ENCODE measurements at regions not wholly inside any gene's neighbourhood (a gene's known extent, or its start where the extent isn't known, plus 50 kb on each side); places are given as distances from the start of the nearest gene placed in this dataset.
A peak's percentile ranks its signal among the peaks of the same experiment; 100 is the strongest.

DNA sequence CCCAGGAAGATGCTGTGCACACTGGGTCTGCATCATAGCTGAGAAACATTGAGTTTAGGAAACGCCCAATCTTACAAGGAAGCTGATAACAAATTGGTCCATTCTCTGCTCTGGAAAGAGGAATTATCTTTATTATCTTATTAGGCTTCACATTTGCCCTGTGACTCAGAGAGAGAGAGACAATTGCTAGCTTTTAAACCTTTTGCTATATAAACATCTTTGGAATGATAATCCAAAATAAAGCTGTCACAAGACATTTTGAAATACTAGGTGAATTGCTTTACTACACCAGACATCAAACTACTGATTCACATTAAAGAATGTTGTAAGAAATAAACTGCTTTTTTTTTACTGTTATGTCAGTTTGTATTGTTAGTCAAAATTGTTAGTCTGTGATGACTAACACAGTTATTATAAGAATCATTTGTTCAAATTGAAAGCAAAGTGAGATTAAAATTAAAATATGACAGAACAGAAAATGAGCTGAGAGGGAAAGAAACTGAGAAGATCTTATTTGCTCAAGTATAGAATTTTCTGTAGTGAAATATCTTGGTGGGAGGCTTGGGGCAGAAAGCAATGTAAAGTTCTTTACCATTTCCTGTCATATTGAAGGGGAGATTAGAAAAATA is 765.4 kb upstream of the PCDH10 start:
- Histone ChIP-seq H3K9me3 (ENCODE audit: low read depth, low read length) (no peaks in the 10 kb centered on the region), H3K9ac (ENCODE audit: insufficient read length) (no peak overlapping the region), H3K27ac (no peak overlapping the region), H3K4me3 (no peak overlapping the region), H3K36me3 (ENCODE audit: insufficient read depth, low read length) (no peaks in the 10 kb centered on the region)
- no peak for TF ChIP-seq EZH2 (IDR thresholded peaks at IDR 0.05)
- TF ChIP-seq FOXP2 (optimal IDR thresholded peaks at IDR 0.05; ENCODE audit: control extremely low read depth, extremely low read length, insufficient read depth): no peak
- TF ChIP-seq POLR2AphosphoS5 (IDR thresholded peaks at IDR 0.05; ENCODE audit: borderline replicate concordance, low read depth, low read length): no peak
- DNase-seq (ENCODE audit: low read depth, low spot score): no peak

DNA sequence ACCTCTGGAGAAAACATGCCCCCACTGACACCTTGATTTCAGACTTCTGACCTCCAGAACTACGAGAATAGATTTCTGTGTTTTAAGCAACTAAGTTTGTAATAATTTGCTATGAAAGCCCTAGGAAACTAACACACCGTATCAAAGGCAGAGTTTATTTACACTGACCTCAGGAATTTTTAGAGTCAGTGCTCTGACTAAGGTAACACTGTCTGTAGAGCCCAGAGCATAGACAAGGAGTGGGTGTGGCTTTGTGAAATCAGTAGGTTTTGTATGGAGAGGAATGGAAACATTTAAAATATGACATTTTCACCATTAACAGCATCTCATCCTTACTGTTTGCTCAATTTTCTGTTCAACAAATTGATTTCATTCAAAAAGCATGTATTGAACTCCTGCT is 764.4 kb upstream of the PCDH10 start:
- H3K27ac ChIP-seq: no peak overlapping the region
- no peak overlapping the region for H3K9ac ChIP-seq (ENCODE audit: insufficient read length)
- no peaks in the 10 kb centered on the region for H3K36me3 ChIP-seq (ENCODE audit: insufficient read depth, low read length)
- H3K9me3 ChIP-seq (ENCODE audit: low read depth, low read length): no peaks in the 10 kb centered on the region
- no peak for DNase-seq (ENCODE audit: low read depth, low spot score)
- no peak overlapping the region for H3K4me3 ChIP-seq
- TF ChIP-seq POLR2AphosphoS5 (IDR thresholded peaks at IDR 0.05; ENCODE audit: borderline replicate concordance, low read depth, low read length) (no peak), FOXP2 (optimal IDR thresholded peaks at IDR 0.05; ENCODE audit: control extremely low read depth, extremely low read length, insufficient read depth) (no peak), EZH2 (IDR thresholded peaks at IDR 0.05) (no peak)

DNA sequence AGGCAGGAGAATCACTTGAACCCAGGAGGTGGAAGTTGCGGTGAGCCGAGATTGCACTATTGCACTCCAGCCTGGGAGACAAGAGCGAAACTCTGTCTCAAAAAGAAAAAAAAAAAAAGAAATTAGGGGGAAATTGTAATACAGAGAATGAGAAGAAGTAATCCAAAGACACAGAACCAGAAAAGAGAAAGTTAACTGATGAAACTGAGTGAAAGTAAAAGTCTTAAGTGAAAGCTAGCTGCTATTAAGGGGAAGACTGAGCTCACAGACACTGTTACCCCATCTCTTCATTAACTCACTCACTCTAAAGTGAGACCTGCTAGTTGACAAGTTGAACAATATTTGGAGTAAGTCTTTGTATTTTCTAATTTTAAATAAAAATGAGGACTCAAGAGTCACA is 763.0 kb upstream of the PCDH10 start:
- no peak overlapping the region for H3K27ac ChIP-seq
- no peaks in the 10 kb centered on the region for H3K9me3 ChIP-seq (ENCODE audit: low read depth, low read length)
- TF ChIP-seq FOXP2 (optimal IDR thresholded peaks at IDR 0.05; ENCODE audit: control extremely low read depth, extremely low read length, insufficient read depth) (no peak), EZH2 (IDR thresholded peaks at IDR 0.05) (no peak), POLR2AphosphoS5 (IDR thresholded peaks at IDR 0.05; ENCODE audit: borderline replicate concordance, low read depth, low read length) (no peak)
- no peak for DNase-seq (ENCODE audit: low read depth, low spot score)
- no peak overlapping the region for H3K9ac ChIP-seq (ENCODE audit: insufficient read length)
- no peaks in the 10 kb centered on the region for H3K36me3 ChIP-seq (ENCODE audit: insufficient read depth, low read length)
- no peak overlapping the region for H3K4me3 ChIP-seq

DNA sequence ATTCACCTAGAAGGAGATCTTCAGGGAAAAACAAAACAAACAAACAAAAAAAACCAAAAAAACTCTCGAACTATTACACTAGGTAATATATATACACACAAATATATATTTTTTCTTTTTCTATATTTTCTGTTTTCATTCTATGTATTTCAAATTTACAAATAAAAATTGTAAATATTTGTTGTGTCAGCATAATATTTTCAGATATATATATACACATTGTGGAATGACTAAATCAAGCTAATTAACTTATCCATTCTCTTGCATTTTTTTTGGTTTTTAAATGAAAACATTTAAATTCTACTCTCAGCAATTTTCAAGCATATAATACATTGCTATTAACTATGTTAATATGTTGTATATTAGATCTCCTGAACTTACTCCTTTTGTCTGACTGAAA is 762.0 kb upstream of the PCDH10 start:
- Histone ChIP-seq H3K9ac (ENCODE audit: insufficient read length) (no peak overlapping the region), H3K36me3 (ENCODE audit: insufficient read depth, low read length) (no peaks in the 10 kb centered on the region), H3K4me3 (no peak overlapping the region), H3K27ac (no peak overlapping the region), H3K9me3 (ENCODE audit: low read depth, low read length) (no peaks in the 10 kb centered on the region)
- TF ChIP-seq POLR2AphosphoS5 (IDR thresholded peaks at IDR 0.05; ENCODE audit: borderline replicate concordance, low read depth, low read length) (no peak), EZH2 (IDR thresholded peaks at IDR 0.05) (no peak), FOXP2 (optimal IDR thresholded peaks at IDR 0.05; ENCODE audit: control extremely low read depth, extremely low read length, insufficient read depth) (no peak)
- no peak for DNase-seq (ENCODE audit: low read depth, low spot score)

DNA sequence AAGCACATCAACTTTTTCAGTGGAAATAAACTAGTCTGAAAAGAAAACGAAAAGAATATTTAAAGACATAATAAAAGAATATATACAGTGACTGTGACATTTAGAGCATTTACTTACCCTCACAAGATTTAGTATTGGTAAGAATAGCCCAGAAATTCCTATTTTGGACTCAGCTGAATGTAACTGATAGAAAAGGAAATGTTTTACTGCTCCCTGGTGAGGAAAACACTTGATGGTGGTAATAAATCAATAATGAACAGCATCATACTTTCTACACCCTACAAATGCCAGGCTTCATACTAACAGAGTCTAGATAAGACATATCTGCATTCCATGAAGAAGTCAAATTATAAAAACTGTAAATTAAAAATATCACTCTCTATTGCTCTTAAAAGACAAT is 753.5 kb upstream of the PCDH10 start:
- Histone ChIP-seq H3K36me3 (ENCODE audit: insufficient read depth, low read length) (no peaks in the 10 kb centered on the region), H3K27ac (no peak overlapping the region), H3K9me3 (ENCODE audit: low read depth, low read length) (no peaks in the 10 kb centered on the region), H3K4me3 (no peak overlapping the region; the same call in 1 of the 2 replicates), H3K9ac (ENCODE audit: insufficient read length) (no peak overlapping the region)
- TF ChIP-seq POLR2AphosphoS5 (IDR thresholded peaks at IDR 0.05; ENCODE audit: borderline replicate concordance, low read depth, low read length) (peak; percentile 46; the same call in 1 of the 2 replicates), EZH2 (IDR thresholded peaks at IDR 0.05) (no peak), FOXP2 (optimal IDR thresholded peaks at IDR 0.05; ENCODE audit: control extremely low read depth, extremely low read length, insufficient read depth) (no peak)
- peak; percentile 81 for DNase-seq (ENCODE audit: low read depth, low spot score)

DNA sequence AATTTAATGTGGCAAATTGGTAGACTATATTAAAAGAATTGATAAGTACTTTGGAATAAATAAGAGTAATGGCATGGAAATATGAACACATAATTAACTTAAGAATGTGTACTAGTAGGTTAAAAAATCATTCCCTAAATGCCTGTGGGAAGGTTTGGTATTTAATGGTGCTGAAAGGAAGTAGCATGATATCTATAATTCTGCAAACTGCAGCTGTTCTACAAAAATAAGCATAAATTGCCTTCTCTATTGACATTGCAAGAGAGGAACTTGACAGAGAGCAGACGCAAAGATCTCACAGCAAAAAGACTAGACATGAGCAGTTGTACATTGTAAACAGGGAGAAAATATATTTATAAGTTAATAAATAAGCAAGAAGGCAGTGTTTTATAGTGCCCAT is 752.5 kb upstream of the PCDH10 start:
- Histone ChIP-seq H3K27ac (no peak overlapping the region), H3K9ac (ENCODE audit: insufficient read length) (no peak overlapping the region), H3K9me3 (ENCODE audit: low read depth, low read length) (no peaks in the 10 kb centered on the region), H3K36me3 (ENCODE audit: insufficient read depth, low read length) (no peaks in the 10 kb centered on the region), H3K4me3 (peak overlapping the region; percentile 58)
- DNase-seq (ENCODE audit: low read depth, low spot score): peak; percentile 58
- TF ChIP-seq FOXP2 (optimal IDR thresholded peaks at IDR 0.05; ENCODE audit: control extremely low read depth, extremely low read length, insufficient read depth) (no peak), POLR2AphosphoS5 (IDR thresholded peaks at IDR 0.05; ENCODE audit: borderline replicate concordance, low read depth, low read length) (peak; percentile 24; the same call in 1 of the 2 replicates)

DNA sequence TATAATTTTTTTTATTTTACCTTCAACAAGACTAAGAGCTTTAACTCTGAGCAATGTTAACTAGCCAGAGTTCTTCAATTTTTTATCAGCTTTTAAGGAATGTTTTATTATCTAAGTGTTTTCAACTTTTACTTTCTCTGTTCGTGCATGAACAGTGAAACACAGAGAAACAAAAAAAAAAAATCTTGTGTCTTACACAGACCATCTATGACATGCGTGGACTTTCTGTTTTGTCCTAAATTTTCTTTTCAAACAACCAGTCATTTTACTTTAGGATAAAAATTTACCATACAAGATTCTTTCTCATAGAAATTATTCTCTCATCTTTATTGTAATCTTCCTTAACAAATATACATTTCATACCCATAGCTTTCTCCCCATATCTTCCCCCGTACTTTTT is 731.9 kb upstream of the PCDH10 start:
- TF ChIP-seq EZH2 (IDR thresholded peaks at IDR 0.05) (no peak), FOXP2 (optimal IDR thresholded peaks at IDR 0.05; ENCODE audit: control extremely low read depth, extremely low read length, insufficient read depth) (no peak), POLR2AphosphoS5 (IDR thresholded peaks at IDR 0.05; ENCODE audit: borderline replicate concordance, low read depth, low read length) (no peak)
- no peaks in the 10 kb centered on the region for H3K36me3 ChIP-seq (ENCODE audit: insufficient read depth, low read length)
- no peak overlapping the region for H3K27ac ChIP-seq
- H3K9ac ChIP-seq (ENCODE audit: insufficient read length): no peak overlapping the region
- no peak overlapping the region for H3K4me3 ChIP-seq
- H3K9me3 ChIP-seq (ENCODE audit: low read depth, low read length): peaks cover 3% of the 10 kb centered on the region; the same call in 1 of the 2 replicates
- no peak for DNase-seq (ENCODE audit: low read depth, low spot score)

DNA sequence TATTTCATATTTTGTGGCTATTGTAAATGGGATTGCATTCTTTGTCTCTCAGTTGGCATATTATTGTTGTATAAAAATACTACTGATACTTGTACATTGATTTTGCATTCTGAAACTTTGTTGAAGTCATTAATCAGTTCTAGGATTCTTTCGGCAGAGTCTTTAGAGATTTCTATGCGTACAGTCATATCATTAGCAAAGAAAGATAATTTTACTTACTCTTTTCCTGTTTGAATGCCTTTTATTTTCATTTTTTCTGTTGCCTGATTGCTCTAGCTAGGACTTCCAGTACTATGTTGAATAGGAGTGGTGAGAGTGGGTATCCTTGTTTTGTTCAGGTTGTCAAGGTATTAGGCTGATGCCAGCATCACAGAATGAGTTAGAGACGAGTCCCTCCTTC is 722.0 kb upstream of the PCDH10 start:
- Histone ChIP-seq H3K9me3 (ENCODE audit: low read depth, low read length) (no peaks in the 10 kb centered on the region), H3K4me3 (no peak overlapping the region), H3K27ac (no peak overlapping the region), H3K36me3 (ENCODE audit: insufficient read depth, low read length) (no peaks in the 10 kb centered on the region), H3K9ac (ENCODE audit: insufficient read length) (no peak overlapping the region)
- TF ChIP-seq FOXP2 (optimal IDR thresholded peaks at IDR 0.05; ENCODE audit: control extremely low read depth, extremely low read length, insufficient read depth) (no peak), EZH2 (IDR thresholded peaks at IDR 0.05) (no peak), POLR2AphosphoS5 (IDR thresholded peaks at IDR 0.05; ENCODE audit: borderline replicate concordance, low read depth, low read length) (no peak)
- DNase-seq (ENCODE audit: low read depth, low spot score): no peak

DNA sequence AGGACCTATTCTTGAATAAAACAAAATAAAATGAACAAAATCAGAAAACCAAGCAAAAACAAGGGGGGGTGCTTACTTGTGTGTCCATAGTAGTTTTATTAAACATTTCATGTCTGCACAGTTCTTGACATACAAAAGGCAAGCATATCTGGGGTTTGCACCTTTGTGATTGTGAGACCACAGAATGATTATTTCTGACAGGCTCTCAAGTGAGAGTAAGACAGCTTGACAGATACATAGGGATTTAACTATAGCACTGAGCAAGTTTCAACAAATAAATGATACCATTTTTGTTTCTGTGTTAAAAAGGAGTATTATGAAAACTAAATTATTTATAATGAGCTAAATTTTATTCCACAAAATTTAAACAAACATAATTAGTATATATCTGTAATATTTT is 712.0 kb upstream of the PCDH10 start:
- Histone ChIP-seq H3K4me3 (no peak overlapping the region), H3K9me3 (ENCODE audit: low read depth, low read length) (no peaks in the 10 kb centered on the region), H3K9ac (ENCODE audit: insufficient read length) (no peak overlapping the region), H3K27ac (no peak overlapping the region), H3K36me3 (ENCODE audit: insufficient read depth, low read length) (no peaks in the 10 kb centered on the region)
- no peak for TF ChIP-seq EZH2 (IDR thresholded peaks at IDR 0.05)
- no peak for TF ChIP-seq POLR2AphosphoS5 (IDR thresholded peaks at IDR 0.05; ENCODE audit: borderline replicate concordance, low read depth, low read length)
- no peak for TF ChIP-seq FOXP2 (optimal IDR thresholded peaks at IDR 0.05; ENCODE audit: control extremely low read depth, extremely low read length, insufficient read depth)
- no peak for DNase-seq (ENCODE audit: low read depth, low spot score)
